ENCODE measurements at regions not wholly inside any gene's neighbourhood (a gene's known extent, or its start where the extent isn't known, plus 50 kb on each side); places are given as distances from the start of the nearest gene placed in this dataset.

GRCh38 chr1:14538335-14538734 is 60.1 kb upstream of the KAZN start:
- H3K4me2 ChIP-seq (replicated peaks; ENCODE audit: low read depth, low read length, poor library complexity, severe bottlenecking): no peak overlapping the region
- H3K27me3 ChIP-seq (replicated peaks in 1 of 4; ENCODE audit: control extremely low read depth in 1 of 4, control insufficient read depth in 3 of 4, insufficient read depth in 4 of 4, low read length in 3 of 4): peaks cover 0 to 3% (median 0%) of the 10 kb centered on the region in 4 experiments
- Mint-ChIP-seq H3K4me1 (peaks cover 5% of the 10 kb centered on the region), H3K9me3 (ENCODE audit: insufficient read depth) (no peaks in the 10 kb centered on the region), H3K27ac (no peak overlapping the region), H3K27me3 (peaks cover 6% of the 10 kb centered on the region), H3K4me3 (no peak overlapping the region)
- H2AFZ ChIP-seq (ENCODE audit: insufficient read depth, low read depth, low read length, poor library complexity, severe bottlenecking): no peak overlapping the region
- TF ChIP-seq CTCF (IDR thresholded peaks at IDR 0.05) (no peak), EZH2 (IDR thresholded peaks at IDR 0.05; ENCODE audit: borderline replicate concordance, insufficient read depth, low read depth, low read length, poor library complexity, severe bottlenecking) (no peak)
- H3K36me3 ChIP-seq (replicated peaks in 1 of 2; ENCODE audit: control extremely low read depth in 1 of 2, control insufficient read depth in 1 of 2, extremely low read depth in 1 of 2, insufficient read depth in 2 of 2, low read length in 1 of 2): no peaks in the 10 kb centered on the region
- DNase-seq (no peak), ATAC-seq (ENCODE audit: low read depth) (no peak)
- POLR2A ChIA-PET: no interaction called here
- CTCF ChIA-PET: no interaction called here
- no peak overlapping the region for H3K9ac ChIP-seq (ENCODE audit: low read length)
- H3K9me3 ChIP-seq (ENCODE audit: control extremely low read depth in 1 of 3, control insufficient read depth in 2 of 3, insufficient read depth in 1 of 3, low read length in 2 of 3): no peaks in the 10 kb centered on the region
- H3K79me2 ChIP-seq (ENCODE audit: control insufficient read depth, insufficient read depth, low read length): no peaks in the 10 kb centered on the region
- WGBS (ENCODE audit: insufficient coverage): 82% methylated on average over 2 of the region's 4 CpGs
- peaks cover 0 to 7% of the 10 kb centered on the region in 2 donors for H3K4me1 ChIP-seq (ENCODE audit: control insufficient read depth in 2 of 2, insufficient read depth in 2 of 2, low read length in 2 of 2)
- no peak overlapping the region for H3K4me3 ChIP-seq (ENCODE audit: control extremely low read depth in 1 of 5, extremely low read depth in 1 of 5, insufficient read depth in 1 of 5, low read depth in 2 of 5, low read length in 4 of 5)
- no peaks in the 10 kb centered on the region for H4K20me1 ChIP-seq (ENCODE audit: control insufficient read depth, insufficient read depth, low read length, poor library complexity, severe bottlenecking)
- no peak overlapping the region for H3K27ac ChIP-seq (ENCODE audit: low read length in 2 of 2)
- intact Hi-C loops (cut with micrococcal nuclease): no loop called here

- peaks cover 10% of the 10 kb centered on the region for H3K27me3 Mint-ChIP-seq
- peaks cover 0 to 3% (median 0%) of the 10 kb centered on the region in 4 experiments for H3K27me3 ChIP-seq (replicated peaks in 1 of 4; ENCODE audit: control extremely low read depth in 1 of 4, control insufficient read depth in 3 of 4, insufficient read depth in 4 of 4, low read length in 3 of 4)
- H3K4me1 ChIP-seq (ENCODE audit: control insufficient read depth in 2 of 2, insufficient read depth in 2 of 2, low read length in 2 of 2): peaks cover 0 to 7% of the 10 kb centered on the region in 2 donors
- peaks cover 5% of the 10 kb centered on the region for H3K4me1 Mint-ChIP-seq
- no peak overlapping the region for H3K4me3 Mint-ChIP-seq
- ChIA-PET POLR2A (no interaction called here), CTCF (no interaction called here)
- no peaks in the 10 kb centered on the region for H3K9me3 ChIP-seq (ENCODE audit: control extremely low read depth in 1 of 3, control insufficient read depth in 2 of 3, insufficient read depth in 1 of 3, low read length in 2 of 3)
- H3K4me3 ChIP-seq (ENCODE audit: control extremely low read depth in 1 of 5, extremely low read depth in 1 of 5, insufficient read depth in 1 of 5, low read depth in 2 of 5, low read length in 4 of 5): no peak overlapping the region
- no peaks in the 10 kb centered on the region for H3K36me3 ChIP-seq (replicated peaks in 1 of 2; ENCODE audit: control extremely low read depth in 1 of 2, control insufficient read depth in 1 of 2, extremely low read depth in 1 of 2, insufficient read depth in 2 of 2, low read length in 1 of 2)
- no peak overlapping the region for H3K4me2 ChIP-seq (replicated peaks; ENCODE audit: low read depth, low read length, poor library complexity, severe bottlenecking)
- no peaks in the 10 kb centered on the region for H4K20me1 ChIP-seq (ENCODE audit: control insufficient read depth, insufficient read depth, low read length, poor library complexity, severe bottlenecking)
- intact Hi-C loops (cut with micrococcal nuclease): no loop called here
- no peak overlapping the region for H2AFZ ChIP-seq (ENCODE audit: insufficient read depth, low read depth, low read length, poor library complexity, severe bottlenecking)
- DNase-seq (no peak), ATAC-seq (ENCODE audit: low read depth) (no peak)
- H3K79me2 ChIP-seq (ENCODE audit: control insufficient read depth, insufficient read depth, low read length): no peaks in the 10 kb centered on the region
- no peak overlapping the region for H3K27ac Mint-ChIP-seq
- no peak overlapping the region for H3K27ac ChIP-seq (ENCODE audit: low read length in 2 of 2)
- no peak overlapping the region for H3K9ac ChIP-seq (ENCODE audit: low read length)
- no peaks in the 10 kb centered on the region for H3K9me3 Mint-ChIP-seq (ENCODE audit: insufficient read depth)
- TF ChIP-seq CTCF (IDR thresholded peaks at IDR 0.05): no peak
- TF ChIP-seq EZH2 (IDR thresholded peaks at IDR 0.05; ENCODE audit: borderline replicate concordance, insufficient read depth, low read depth, low read length, poor library complexity, severe bottlenecking): no peak
- 88% methylated on average over 1 of the region's 3 CpGs for WGBS (ENCODE audit: insufficient coverage)
Observed at GRCh38 chr1:14539309-14539708, 59.2 kb upstream of the KAZN start.

All from B cell (primary cell).